IPS-18c (cell line): ENCODE measurements at regions not wholly inside any gene's neighbourhood (a gene's known extent, or its start where the extent isn't known, plus 50 kb on each side); places are given as distances from the start of the nearest gene placed in this dataset.
"Not testable (repeated sequence)": the region's sequence is repeated elsewhere in the genome, so short reads cannot be mapped to it uniquely, and the experiment has no call there.

Source experiments
- H3K4me3 ChIP-seq: 2 replicates; pipeline ENCODE4 v1.7.0; 2013; ENCODE audit warnings: low read depth, mild to moderate bottlenecking, low read length, moderate library complexity; ENCODE audit not compliant: insufficient read depth
- H3K9me3 ChIP-seq: one replicate; pipeline ENCODE4 v1.6.1; 2013; ENCODE audit warnings: mild to moderate bottlenecking, low read length, moderate library complexity; ENCODE audit not compliant: control insufficient read depth, insufficient read depth

DNA sequence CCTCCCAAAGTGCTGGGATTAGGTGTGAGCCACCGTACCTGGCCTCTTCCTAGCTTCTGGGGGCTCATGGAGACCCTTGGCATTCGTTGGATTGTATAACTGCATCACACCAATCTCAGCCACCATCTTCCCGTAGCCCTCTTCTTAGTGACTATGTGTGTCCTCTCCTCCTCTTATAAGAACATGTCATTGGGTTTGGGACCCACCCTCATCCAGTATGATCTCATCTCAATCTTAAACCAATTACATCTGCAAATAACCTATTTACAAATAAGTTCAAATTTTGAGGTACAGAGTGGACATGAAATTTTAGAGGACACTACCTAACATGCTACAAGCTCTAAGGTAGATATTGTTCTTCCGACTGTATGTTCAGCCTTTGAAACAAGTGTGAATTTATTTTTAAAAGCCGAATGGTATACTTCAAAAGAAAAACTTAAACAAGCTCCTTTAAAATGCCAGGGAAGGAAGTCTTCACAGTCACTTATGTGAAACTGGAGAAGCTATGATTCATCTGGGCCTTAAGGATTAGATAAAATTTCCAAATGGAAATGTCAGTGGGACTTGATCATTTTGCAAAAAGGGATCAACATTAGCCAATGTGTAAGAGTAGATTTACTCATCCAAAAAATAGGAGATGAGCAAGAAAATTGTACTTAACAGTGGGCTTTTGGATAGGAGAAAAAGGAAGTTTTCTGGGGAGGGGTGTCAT is 225.7 kb downstream of the MEX3B start:
- H3K9me3 ChIP-seq: no peaks in the 10 kb centered on the region
- H3K4me3 ChIP-seq: no peak overlapping the region

GRCh38 chr15:81814882-81815455 is 230.8 kb downstream of the MEX3B start:
- H3K9me3 ChIP-seq: no peaks in the 10 kb centered on the region
- H3K4me3 ChIP-seq: no peak overlapping the region

DNA sequence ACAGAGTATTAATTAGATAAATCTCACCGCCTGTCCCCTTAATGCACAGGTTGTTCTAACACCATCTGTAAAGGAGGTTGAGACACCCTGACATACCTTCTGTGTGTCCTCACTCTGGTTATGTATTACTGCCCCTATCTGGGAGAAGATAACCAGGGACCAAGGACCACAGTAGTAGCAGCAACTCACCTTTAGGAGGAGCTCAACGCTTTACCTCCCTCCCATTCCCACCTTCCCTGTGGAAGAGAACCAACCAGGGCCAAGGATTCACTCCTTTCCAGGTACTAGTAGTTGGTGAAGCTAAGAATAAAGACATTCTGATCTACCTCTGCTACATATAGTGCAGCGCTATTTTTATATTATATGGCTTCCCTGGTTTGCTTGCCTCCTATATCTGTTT is 232.6 kb downstream of the MEX3B start:
- no peaks in the 10 kb centered on the region for H3K9me3 ChIP-seq
- no peak overlapping the region for H3K4me3 ChIP-seq

- H3K9me3 ChIP-seq: no peaks in the 10 kb centered on the region
- H3K4me3 ChIP-seq: no peak overlapping the region
Observed at GRCh38 chr15:81812456-81812855, 233.4 kb downstream of the MEX3B start.

GRCh38 chr15:81811736-81812135 is 234.1 kb downstream of the MEX3B start:
- no peaks in the 10 kb centered on the region for H3K9me3 ChIP-seq
- H3K4me3 ChIP-seq: no peak overlapping the region

DNA sequence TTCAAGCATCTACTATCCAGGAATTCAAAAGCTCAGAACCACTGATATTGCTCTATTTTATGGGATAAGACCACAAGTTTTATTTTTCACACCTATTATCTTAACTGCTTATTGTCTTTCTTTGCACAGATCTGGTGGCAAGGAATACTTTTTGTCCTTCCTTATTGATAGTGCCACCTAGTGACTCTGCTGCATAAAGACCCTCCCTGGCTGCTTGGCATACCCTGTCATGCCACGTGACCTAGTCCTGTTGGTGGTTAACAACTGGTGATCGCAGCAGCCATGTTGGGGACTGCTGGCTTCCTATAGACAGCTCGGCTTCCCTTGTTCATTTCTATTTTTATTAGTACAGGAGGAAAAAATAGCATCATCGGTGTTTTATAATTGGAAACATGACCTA is 236.3 kb downstream of the MEX3B start:
- Histone ChIP-seq H3K9me3 (no peaks in the 10 kb centered on the region), H3K4me3 (no peak overlapping the region)

- H3K9me3 ChIP-seq: no peaks in the 10 kb centered on the region
- no peak overlapping the region for H3K4me3 ChIP-seq
Observed at GRCh38 chr15:81807806-81808205, 238.0 kb downstream of the MEX3B start.

- Histone ChIP-seq H3K9me3 (no peaks in the 10 kb centered on the region), H3K4me3 (no peak overlapping the region)
Observed at GRCh38 chr15:81807186-81807585, 238.6 kb downstream of the MEX3B start.

DNA sequence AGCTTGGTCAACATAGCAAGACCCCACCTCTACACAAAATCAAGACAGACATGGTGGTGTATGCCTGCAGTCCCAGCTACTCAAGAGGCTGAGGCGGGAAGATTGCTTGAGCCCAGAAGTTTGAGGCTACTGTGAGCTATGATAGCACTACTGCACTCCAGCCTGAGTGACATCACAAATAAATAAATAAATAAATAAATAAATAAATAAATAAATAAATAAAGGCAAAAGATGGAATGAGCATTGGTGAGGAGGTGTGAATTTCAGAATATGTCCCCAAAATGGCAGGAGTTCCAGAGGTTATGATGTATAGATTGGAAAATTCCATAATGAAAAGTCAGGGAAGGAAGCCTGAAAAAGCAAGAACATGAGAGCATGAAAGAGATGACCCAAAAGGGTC is 249.9 kb downstream of the MEX3B start:
- no peaks in the 10 kb centered on the region for H3K9me3 ChIP-seq
- H3K4me3 ChIP-seq: no peak overlapping the region

- no peak overlapping the region for H3K4me3 ChIP-seq
- H3K9me3 ChIP-seq: no peaks in the 10 kb centered on the region
Observed at GRCh38 chr15:81792646-81793045, 253.2 kb downstream of the MEX3B start.

DNA sequence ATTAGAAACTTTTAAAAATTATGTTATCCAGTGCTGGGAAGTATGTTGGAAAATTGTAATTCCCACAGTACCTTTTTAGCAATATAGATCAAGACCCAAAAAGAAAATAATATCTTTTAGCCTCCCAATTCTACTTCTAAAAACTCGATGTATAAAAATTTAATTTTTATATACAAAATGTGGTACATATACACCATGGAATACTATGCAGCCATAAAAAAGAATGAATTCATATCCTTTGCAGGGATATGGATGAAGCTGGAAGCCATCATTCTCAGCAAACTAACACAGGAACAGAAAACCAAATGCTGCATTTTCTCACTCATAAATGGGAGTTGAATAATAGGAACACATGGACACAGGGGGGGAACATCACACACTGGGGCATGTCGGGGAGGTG is 254.5 kb downstream of the MEX3B start:
- not testable (repeated sequence) for H3K4me3 ChIP-seq, H3K9me3 ChIP-seq

DNA sequence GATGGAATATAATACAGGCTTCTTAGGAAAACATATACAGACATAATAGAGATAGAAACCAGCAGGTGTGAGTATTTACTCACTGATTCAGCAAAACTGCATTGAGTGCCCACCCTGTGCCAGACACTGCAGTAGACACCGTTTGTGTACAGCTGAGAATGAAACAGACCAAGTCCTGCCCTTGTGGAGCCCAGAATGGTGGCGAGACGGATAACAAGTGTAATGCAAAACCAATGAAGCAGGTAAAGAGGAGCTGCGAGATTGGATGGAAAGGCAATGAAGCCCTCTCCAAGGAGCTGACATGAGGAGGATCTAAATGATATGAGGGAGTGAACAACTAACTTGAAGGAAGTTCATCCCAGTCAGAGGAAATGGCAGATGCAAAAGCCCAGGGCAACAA is 256.4 kb downstream of the MEX3B start:
- no peak overlapping the region for H3K4me3 ChIP-seq
- no peaks in the 10 kb centered on the region for H3K9me3 ChIP-seq

GRCh38 chr15:81786776-81787175 is 259.0 kb downstream of the MEX3B start:
- no peak overlapping the region for H3K4me3 ChIP-seq
- H3K9me3 ChIP-seq: no peaks in the 10 kb centered on the region

- Histone ChIP-seq H3K9me3 (no peaks in the 10 kb centered on the region), H3K4me3 (no peak overlapping the region)
Observed at GRCh38 chr15:81785679-81786078, 260.1 kb downstream of the MEX3B start.

DNA sequence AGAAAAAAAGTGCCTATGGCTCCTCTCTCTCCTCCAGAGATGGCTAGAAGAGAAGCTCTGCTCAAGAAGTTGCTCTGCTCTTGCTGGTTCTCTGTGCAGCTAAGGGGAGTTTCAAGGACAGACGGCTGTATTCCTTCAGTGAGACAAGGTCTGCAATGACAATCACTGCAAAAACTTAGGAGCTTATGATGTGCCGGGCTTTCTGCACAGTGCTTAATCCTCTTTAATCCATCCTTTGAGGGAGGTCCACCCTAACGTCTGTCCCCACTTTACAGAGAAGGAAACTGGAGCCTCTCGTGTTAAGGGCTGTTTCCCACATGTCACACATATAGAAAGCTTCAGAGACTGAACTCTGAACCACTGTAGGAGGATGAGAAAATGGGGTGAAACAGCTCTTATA is 260.6 kb downstream of the MEX3B start:
- no peak overlapping the region for H3K4me3 ChIP-seq
- H3K9me3 ChIP-seq: no peaks in the 10 kb centered on the region

GRCh38 chr15:81784751-81785150 is 261.1 kb downstream of the MEX3B start:
- Histone ChIP-seq H3K4me3 (no peak overlapping the region), H3K9me3 (no peaks in the 10 kb centered on the region)

- Histone ChIP-seq H3K4me3 (no peak overlapping the region), H3K9me3 (no peaks in the 10 kb centered on the region)
Observed at GRCh38 chr15:81783586-81783985, 262.2 kb downstream of the MEX3B start.

DNA sequence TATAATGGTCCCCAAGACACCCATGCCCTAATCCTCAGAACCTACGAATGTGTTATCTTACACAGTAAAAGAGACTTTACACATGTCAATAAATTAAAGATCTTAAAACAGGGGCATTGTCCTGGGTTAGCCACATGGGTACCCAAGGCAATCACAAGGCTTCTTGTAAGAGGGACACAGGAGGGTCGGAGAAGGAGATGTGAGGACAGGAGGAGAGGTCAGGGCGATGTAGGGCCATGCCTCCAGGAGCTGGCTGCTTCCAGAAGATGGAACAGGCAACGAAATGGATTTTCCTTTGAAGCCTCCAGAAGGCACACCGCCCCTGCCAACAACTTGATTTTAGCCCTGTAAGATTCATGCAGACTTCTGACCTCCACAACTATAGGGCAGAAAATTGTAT is 262.7 kb downstream of the MEX3B start:
- Histone ChIP-seq H3K9me3 (no peaks in the 10 kb centered on the region), H3K4me3 (no peak overlapping the region)

GRCh38 chr15:81781395-81781794 is 264.4 kb downstream of the MEX3B start:
- H3K9me3 ChIP-seq: no peaks in the 10 kb centered on the region
- H3K4me3 ChIP-seq: no peak overlapping the region
